ENCODE measurements at regions not wholly inside any gene's neighbourhood (a gene's known extent, or its start where the extent isn't known, plus 50 kb on each side); places are given as distances from the start of the nearest gene placed in this dataset.

GRCh38 chr20:17838921-17839320 is 129.7 kb downstream of the SNX5 start (continued):
- TF ChIP-seq TSHZ1 (tag by site-specific recombination; IDR thresholded peaks at IDR 0.05; ENCODE audit: borderline replicate concordance): no peak
- no peak for TF ChIP-seq ZFP69B (tag by site-specific recombination; IDR thresholded peaks at IDR 0.05)
- no peak for TF ChIP-seq ZNF394 (tag by site-specific recombination; IDR thresholded peaks at IDR 0.05; ENCODE audit: borderline replicate concordance)
- no peak for TF ChIP-seq IKZF3 (tag by site-specific recombination; IDR thresholded peaks at IDR 0.05)
- TF ChIP-seq ZNF184 (tag by site-specific recombination; IDR thresholded peaks at IDR 0.05): no peak
- no peak for TF ChIP-seq ZSCAN5A (tag by site-specific recombination; IDR thresholded peaks at IDR 0.05)
- no peak for TF ChIP-seq ZNF335 (tag by site-specific recombination; conservative IDR thresholded peaks at IDR 0.05)

GRCh38 chr20:17837179-17837578 is 131.4 kb downstream of the SNX5 start:
- H3K4me3 ChIP-seq (ENCODE audit: low read depth, low read length): no peak overlapping the region
- TF ChIP-seq, protein P1, sequence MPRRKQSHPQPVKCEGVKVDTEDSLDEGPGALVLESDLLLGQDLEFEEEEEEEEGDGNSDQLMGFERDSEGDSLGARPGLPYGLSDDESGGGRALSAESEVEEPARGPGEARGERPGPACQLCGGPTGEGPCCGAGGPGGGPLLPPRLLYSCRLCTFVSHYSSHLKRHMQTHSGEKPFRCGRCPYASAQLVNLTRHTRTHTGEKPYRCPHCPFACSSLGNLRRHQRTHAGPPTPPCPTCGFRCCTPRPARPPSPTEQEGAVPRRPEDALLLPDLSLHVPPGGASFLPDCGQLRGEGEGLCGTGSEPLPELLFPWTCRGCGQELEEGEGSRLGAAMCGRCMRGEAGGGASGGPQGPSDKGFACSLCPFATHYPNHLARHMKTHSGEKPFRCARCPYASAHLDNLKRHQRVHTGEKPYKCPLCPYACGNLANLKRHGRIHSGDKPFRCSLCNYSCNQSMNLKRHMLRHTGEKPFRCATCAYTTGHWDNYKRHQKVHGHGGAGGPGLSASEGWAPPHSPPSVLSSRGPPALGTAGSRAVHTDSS (tag by site-specific recombination; IDR thresholded peaks at IDR 0.05): no peak
- no peak for TF ChIP-seq ZNF658 (tag by site-specific recombination; IDR thresholded peaks at IDR 0.05)
- no peak for TF ChIP-seq ZNF223 (tag by site-specific recombination; IDR thresholded peaks at IDR 0.05)
- TF ChIP-seq ZNF19 (tag by site-specific recombination; IDR thresholded peaks at IDR 0.05; ENCODE audit: low read depth): no peak
- no peak for TF ChIP-seq ZIC2 (tag by site-specific recombination; IDR thresholded peaks at IDR 0.05)
- TF ChIP-seq ZNF426 (tag by site-specific recombination; IDR thresholded peaks at IDR 0.05): no peak
- TF ChIP-seq, protein P2, sequence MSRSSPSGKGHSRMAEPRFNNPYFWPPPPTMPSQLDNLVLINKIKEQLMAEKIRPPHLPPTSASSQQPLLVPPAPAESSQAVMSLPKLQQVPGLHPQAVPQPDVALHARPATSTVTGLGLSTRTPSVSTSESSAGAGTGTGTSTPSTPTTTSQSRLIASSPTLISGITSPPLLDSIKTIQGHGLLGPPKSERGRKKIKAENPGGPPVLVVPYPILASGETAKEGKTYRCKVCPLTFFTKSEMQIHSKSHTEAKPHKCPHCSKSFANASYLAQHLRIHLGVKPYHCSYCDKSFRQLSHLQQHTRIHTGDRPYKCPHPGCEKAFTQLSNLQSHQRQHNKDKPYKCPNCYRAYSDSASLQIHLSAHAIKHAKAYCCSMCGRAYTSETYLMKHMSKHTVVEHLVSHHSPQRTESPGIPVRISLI (tag by site-specific recombination; IDR thresholded peaks at IDR 0.05): no peak
- no peak for TF ChIP-seq ZNF645 (tag by site-specific recombination; IDR thresholded peaks at IDR 0.05)
- H3K36me3 ChIP-seq (ENCODE audit: control insufficient read depth in 2 of 2, insufficient read depth in 1 of 2, low read length in 2 of 2): no peaks in the 10 kb centered on the region
- ChIA-PET CTCF (interaction anchor here (0.5 kb wide), 1 partner anchor 157 kb away, joined by 3 read pairs; no protein-coding TSS in a partner anchor), POLR2A (no interaction called here)
- H3K4me1 ChIP-seq (ENCODE audit: control insufficient read depth, insufficient read depth, low read length): no peaks in the 10 kb centered on the region
- no peak overlapping the region for H3K27ac ChIP-seq (ENCODE audit: extremely low read depth, low read depth, low read length)
- H3K9me3 ChIP-seq (ENCODE audit: control insufficient read depth, insufficient read depth, low read depth, low read length): no peaks in the 10 kb centered on the region

Data from HEK293 (cell line).